Activated effector memory CD4-positive, alpha-beta T cell treated with Interleukin-2 at 50 U/mL for 16 hours (primary cell): ENCODE measurements at regions not wholly inside any gene's neighbourhood (a gene's known extent, or its start where the extent isn't known, plus 50 kb on each side); places are given as distances from the start of the nearest gene placed in this dataset.

Experiments used
- DNase-seq: peaks from one replicate; pipeline ENCODE4 v3.0.0-alpha.2; 2020

DNA sequence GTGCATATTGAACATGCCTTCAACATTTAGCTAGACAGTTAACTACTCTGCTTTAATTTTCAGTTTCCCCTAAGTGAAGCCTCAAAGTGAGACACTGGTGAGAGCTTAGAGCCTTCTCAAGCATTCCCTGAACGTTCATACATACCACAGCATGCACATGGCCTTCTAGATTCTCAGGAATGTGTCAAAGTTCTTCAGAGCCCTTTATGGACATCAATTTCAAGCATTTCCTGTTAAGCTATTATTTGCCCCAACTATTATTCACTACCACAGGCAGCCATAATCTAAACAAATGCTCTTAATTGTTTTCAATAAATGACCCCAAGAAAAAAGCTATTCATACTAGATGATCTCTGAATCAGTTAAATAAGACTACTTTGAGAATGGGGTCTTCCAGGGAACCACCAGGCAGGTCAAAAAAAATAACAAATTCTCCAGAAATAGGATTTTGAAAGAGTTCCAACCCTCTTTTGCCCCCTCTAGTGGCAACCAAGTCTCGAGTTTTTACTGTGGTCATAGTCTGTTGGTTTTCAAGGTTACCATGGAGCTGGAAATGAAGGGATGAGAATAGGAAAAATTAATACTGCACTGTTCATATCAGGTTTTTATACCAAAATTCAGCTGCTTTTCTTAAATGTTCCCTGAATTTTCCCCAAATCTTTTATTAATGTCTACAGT, 235.4 kb downstream of the RAB28 start:
- DNase-seq: no peak

DNA sequence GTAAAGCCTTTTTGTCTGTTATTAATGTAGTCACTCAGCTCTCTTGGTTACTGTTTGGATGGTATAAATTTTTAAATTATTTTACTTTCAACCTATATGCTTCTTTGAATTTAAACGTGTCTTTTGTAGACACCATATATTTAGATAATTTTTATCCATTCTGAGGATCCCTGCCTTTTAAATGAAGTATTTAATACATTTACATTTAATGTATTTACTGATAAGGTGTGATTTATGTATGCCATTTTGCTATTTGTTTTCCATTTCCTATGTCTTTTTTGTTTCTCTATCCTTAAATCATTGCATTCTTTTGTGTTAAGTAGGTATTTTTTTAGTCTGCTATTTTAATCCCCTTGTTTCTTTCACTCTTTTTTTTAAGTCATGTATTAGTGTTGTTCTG, 238.0 kb downstream of the RAB28 start:
- DNase-seq: no peak

DNA sequence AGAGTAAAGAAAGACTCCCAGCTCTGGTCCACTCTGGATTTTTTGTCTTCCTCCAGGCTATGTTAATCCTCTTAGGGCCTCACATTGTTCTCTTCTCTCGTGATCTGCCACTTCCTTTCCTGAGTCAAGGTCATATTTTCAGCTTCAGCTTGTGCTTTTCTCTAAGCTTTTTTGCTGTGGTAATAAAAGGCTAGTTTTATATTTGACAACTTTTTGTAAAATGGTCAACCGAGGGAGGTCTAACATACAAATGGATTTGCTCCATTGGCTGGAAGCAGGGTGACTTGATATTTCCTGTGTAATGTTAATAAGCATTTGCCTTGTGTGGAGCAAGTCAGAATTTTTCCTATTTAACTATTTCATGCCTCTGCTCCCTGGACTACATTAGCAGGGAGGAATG, 239.7 kb downstream of the RAB28 start:
- no peak for DNase-seq

DNA sequence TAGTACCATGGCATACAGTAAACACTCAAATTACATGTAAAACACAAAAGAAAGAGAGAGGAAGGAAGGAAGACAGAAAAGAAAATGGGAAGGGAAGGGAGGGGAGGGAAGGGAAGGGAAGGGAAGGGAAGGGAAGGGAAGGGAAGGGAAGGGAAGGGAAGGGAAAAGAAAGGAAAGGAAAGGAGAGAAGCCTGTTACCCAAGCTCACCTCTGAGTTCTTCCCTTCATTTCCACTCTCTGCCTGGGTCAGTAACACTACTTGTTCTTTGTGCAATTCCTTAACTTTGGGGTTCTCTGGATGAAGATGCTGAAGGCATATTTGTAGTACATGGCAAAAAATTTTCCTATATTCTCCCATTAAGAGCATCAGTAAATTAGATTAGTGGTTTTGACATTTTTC, 241.0 kb downstream of the RAB28 start:
- no peak for DNase-seq

DNA sequence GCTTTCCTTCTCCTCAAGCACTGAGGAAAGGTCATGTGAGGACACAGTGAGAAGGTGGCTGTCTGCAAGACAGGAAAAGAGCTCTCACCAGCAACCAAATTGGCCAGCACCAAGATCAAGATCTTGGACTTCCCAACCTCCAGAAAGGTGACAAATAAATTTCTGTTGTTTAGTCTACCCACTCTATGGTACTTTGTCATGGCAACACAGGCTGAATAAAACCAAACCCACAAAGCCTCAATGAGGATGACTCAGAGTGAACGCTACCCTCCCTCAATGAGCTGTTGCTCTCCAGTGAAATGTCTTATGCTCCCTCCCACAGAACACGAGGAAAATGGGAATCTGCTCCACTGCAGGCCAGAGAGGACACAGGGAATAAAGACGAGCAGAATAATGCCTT, 244.1 kb downstream of the RAB28 start:
- no peak for DNase-seq

DNA sequence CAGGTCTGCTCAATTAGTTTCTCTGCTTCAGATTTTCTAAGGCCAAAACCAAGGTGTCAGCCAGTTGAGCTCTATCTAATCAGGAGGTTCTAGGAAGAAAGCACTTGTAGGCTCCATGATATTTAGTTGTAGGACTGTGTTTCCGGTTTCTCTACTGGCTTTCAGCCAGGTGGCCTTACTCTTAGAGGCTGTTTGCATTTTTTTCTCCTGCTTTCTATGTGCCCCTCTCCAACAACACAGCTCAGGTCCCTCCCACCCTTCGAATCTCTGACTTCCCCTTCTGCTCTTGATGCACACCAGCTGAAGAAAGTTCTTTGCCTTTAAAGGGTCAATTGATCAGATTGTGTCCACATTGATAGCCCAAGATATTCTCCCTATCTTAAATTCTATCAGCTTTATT, 245.2 kb downstream of the RAB28 start:
- DNase-seq: no peak

DNA sequence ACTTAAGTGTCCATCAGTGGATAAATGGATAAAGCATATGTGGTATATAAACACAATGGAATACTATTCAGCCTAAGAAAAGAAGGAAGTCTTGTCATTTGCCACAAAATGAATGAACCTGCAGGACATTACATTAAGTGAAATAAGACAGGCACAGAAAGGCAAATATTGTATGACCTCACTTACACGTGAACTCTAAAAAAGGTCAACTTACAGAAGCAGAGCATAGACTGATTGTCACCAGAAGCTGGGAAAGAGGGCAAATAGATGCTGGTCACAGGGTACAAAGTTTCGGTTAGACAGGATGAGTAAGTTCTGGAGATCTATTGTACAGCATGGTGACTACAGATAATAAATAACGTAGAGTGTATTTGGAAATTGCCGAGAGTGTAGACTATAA, 247.7 kb downstream of the RAB28 start:
- no peak for DNase-seq

DNA sequence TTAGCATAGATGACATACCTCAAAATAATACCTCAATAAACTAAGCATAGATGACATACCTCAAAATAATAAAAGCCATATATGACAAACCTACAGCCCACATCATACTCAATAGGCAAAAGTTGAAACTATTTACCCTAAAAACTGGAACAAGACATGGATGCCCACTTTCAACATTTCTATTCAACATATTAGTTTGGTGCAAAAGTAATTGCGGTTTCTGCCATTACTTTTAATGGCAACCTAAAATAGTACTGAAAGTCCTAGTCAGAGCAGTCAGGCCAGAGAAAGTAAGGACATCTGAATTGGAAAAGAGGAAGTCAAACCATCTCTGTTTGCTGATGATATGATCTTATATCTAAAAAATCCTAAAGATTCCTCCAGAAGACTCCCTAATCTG, 250.4 kb downstream of the RAB28 start:
- DNase-seq: no peak

DNA sequence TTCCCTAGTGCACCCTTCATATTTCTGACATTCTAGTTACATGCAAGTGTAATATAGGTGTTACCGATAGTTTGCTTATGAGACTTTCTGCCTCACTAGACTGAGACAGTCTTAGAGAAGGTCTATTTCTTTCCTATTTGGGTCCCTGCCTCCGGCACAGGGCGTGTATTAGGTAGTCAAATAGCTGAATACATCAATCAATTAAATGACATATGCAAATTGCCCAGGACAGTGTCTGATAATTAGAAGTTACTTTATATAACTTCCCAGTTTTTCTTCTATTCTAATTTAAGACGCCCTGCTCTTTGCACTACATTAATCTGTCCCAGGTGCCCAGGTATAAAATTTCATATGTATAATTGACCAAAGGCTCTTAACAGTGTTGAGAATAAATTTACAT, 264.2 kb downstream of the RAB28 start:
- no peak for DNase-seq

DNA sequence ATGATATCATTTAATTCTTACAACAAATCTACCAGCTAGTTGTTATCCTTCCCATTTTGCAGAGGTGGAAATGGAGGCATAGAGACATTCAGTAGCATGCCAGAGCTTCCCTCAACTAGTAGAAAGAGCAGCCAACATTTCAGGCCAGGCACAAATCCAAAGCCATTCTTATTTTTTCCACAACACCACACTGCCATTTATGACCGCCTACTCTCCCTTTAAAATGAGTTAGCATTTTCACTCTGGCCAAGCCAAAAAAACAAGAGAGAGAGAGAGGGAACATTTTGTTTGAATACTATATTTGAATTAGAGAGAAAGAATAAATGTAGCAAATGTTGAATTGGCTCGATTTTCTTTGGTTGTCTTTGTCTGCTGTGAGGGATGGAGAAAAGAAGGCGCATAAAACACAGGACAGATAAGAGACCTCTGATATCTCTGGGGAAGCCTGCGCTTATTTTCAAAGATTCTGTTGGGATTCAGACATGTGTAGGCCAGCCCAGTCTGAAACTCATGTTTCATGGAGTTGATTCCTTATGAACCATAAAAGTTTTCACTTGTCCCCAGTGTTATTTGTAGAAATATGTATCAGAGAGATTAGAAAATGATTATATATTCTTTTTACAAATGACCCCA, 265.7 kb downstream of the RAB28 start:
- no peak for DNase-seq

DNA sequence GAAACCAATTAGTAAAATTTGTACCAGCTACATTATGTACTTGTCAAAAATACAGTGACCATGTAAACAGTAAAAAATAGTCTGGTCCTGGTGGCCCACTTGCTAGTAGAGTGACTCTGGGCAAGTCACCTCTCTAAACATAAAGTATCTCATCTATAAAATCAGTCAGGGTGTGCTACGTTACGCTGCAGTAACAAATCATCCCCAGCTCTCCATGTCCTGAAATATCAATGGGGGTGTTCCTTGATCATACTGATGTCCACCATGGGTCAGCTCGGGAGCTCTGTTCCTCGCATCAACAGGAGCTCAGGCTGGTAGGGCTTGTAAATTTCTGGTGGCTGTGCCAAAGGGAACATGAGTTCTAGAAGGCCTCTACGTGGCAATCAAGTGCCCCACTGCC, 268.6 kb downstream of the RAB28 start:
- no peak for DNase-seq

DNA sequence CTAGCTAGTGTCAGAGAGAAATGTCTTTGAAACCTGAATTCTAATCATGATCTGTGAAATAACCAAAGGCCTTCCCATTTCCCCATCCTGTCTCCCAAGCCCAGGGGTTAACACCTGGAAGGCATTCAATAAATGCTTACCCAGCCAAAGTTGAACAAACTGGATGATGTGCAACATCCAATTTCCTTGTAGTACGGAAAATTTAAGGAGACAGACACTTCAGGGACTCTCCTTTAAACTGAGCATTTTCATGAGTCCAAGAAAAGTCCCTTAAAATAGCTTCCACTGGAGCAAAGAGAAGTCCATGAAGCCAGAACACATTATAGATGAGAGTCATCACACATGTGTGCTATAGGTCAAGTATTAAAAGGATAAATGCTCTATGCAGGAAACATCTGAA, 271.2 kb downstream of the RAB28 start:
- DNase-seq: no peak

DNA sequence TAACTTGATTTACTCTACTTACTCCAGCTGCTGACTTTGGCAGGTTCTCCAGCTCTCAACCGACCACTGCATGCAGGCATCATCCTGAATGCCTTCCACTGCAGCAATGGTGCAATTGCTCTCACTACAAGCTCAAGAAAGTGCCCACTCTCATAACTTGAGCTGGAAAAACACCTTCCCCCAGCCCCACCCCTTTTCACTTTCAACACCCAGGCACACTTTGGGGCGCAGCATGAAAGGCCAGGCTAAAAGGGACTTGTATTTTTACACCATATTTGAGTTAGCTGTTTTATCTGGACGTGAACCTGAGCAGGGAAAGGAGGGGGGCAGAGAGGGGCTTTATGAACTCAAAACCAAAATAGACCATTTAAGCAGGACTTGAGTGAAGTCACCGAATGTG, 274.5 kb downstream of the RAB28 start:
- DNase-seq: no peak

DNA sequence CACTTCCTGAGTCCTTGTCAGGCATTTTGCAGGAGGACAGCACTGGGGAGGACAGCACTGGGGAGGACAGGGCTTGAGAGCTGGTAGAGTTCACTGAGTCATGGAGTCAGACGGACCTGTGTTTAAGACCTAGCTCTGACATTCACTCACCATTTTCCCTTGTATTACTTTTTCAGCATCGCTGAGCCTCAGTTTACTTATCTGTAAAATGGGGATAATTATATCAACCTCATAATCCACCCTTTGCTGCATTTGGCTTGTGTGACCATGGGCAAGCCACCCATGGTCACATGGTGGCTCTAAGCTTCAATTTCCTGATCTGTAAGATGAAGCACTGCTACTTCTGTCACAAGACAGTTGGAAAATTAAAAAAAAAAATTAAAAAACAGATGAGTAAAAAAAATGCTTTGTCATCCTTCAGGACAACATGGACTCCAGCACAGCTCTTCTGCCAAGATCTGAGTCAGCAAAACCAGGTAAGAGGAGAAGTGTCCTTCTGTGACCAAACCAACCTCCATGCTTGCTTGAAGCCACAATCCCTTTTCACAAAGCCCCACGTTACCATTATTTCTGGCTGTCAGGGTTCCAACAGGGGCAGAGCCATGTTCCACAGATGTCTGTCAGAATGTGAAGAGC, 275.5 kb downstream of the RAB28 start:
- DNase-seq: no peak

DNA sequence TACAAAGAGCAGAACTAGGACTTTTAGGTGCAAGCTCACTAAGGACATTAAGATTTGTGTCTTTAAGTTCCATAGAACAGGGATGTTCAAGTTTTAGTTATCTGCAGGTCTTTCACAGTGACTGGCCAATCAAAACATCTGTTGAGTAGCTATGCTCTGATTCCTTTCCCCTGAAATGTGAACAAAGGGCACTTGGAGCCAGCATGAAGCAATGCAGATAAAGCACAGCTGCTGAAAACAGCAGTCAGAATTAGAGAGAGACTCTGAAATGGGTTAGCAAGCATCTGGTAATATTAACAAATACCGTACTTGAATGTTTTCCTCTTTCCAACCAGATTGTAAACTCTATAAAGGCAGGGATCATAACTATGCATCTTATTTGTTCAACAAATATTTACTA, 276.9 kb downstream of the RAB28 start:
- DNase-seq: no peak

DNA sequence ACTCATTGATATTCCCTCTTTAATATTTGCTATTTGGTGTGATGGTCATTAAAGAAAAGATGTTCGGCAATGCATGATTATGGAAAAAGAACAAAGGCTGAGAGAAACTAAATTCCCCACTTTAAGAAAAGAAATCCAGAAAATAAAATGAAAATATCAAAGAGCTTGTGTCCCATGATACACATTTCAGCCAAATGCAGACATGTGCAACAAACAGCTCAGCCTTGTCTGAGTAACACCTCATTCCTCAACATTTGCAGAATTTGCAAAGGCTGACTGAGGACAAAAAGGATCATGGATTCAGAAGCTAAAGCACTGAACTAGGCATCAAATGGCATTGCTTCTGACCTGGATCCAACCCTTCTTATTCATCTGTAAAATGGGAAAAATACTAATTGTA, 281.0 kb downstream of the RAB28 start:
- no peak for DNase-seq

DNA sequence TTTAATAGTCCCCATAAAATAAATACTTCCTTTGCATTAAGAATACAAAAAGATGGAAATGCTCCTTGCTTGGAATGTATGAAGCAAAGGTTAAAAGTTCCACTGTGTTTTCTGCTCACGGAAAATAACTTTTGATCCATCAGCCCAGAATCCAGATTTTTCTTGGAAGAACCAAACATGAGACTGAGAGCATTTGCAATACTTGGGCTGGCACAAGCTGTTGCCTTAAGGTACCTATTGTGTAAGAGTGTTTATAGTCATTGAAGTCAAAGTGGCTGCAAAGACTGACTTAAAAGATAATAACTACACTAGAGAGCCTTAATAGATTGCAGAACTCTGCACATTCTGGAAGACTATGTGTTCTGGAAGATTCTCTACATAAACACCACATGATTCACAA, 281.4 kb downstream of the RAB28 start:
- no peak for DNase-seq

DNA sequence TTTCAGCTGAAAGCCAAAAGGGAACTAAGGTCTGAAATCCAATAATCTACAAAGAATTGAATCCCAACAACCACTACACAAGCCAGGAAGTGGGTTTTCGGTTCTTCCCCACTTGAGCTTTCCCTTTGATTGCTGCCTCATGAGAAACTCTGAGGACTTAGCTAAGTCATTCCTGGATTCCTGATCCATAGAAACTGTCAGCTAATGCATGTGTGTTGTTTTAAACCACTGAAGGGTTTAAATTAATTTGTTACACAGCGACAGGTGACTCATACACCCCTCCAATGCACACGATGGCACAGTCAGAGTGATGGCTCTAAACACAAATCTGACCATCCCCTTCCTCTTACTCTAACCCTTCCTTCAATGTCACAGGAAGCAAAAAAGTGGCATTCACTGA, 282.9 kb downstream of the RAB28 start:
- DNase-seq: no peak

DNA sequence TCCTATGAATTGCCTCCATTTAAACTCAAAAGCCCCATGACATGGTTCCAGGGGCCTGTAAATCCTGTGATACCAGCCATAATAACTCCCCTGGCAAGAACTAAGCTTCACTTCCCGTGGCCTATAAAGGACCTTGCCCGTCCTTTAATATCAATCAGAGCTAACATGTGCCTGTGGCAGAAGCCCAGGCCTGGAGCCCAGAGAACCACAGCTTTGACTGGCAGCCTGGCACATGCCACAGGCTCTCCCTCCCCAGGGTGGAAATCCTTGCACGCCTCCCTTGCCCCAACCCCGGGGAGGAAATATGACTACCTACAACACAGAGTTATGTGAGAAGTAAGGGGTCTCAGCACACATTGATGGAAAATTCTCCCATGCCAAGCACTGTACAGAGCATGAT, 287.4 kb downstream of the RAB28 start:
- DNase-seq: no peak

DNA sequence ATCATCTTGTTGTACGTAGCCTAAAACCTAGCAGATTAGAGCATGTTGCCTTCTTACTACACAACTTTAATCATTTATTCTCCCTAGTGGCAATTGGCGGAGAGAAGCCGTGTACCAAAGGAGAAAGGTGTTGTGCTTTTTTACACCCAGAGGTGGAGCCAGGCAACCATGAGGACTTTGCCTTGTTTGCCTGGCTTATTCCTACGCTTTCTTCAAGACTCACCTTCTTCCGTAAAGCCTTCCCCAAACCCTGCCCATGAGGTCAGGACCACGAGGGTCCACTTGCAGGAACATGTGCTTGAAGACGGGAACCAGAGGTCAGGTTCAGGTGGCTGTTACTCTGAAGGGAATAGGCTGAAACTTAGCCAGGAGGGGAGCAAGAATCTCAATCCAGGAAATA, 290.5 kb downstream of the RAB28 start:
- no peak for DNase-seq

DNA sequence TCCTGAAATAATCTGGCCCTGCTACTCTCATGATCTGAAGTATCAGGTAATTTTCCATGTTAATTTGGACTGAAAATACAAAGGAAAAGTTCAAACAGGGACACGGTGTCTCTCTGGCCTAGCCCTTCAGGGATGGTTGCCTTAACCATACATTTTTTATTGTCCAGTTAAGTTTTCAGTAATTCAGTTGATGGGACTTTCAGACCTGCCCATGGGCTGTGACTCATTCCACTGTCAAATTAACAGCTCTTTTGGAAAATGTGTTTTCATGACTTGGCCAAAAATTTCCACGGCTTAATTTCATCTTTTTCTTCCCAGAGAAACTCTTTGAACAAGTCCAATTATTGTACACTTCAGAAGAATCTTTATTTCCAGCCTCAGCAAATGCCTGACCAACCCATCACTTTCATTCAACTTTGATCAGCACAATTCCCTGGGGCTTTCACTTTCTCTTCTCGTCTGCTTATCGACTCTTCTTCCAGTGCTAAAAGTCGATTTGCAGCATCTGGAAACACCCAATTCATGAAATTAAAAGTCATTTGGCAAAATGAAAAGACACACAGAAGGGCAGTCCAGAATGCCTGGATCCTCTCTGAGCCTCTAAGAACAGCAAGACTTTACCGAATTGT, 293.9 kb downstream of the RAB28 start:
- DNase-seq: no peak

DNA sequence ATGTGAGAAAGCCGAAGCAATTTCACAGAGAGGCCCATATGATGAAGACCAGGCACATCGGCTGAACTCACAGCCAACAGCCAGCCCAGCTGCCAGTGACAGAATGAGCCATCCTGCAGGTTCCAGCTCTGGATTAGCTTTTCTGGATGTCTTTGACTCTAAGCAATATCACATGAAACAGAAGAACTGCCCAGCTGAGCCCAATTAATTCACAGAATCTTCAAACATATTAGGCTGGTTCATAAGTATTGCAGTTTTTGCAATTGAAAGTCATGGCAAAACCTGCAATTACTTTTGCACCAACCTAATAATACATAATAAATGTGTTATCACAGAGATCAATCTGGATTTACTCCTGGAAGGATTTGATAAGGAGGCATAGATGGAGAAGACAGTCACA, 299.9 kb downstream of the RAB28 start:
- DNase-seq: no peak

DNA sequence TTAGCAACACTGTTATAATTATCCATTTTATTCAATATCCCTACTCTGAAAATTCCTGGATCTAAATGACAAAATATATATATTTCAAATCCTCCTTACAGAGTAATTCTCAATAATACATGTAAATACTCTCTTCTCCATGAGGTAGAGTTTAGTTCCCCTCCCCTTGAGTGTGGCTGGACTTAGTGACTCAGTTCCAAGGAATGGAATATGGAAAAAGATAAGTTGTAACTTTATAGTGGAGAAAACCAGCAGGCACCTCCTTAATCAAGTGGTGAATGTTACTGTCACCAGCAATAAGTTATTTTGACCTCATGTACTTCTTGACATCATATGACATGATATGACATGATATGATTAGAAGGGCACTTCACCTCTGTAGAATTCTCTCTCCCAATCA, 302.0 kb downstream of the RAB28 start:
- no peak for DNase-seq

DNA sequence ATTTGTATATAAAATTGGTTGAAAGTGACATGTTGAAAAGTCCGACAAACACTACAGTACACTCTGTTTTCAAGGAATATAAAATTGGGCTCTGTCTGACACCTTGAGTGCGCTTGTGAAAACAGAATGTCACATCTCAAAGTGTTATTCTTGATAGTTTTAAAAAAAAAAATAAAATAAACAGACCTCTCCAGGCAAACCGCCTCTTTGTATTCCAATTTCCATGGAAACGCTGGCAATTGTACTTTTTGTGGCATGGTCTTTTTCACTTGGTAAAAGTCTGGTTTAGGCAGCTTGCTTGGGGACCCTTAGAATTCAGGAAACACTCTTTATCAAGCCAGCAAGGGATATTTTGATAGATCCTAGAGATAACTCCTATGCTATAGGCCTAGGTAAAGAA, 302.5 kb downstream of the RAB28 start:
- no peak for DNase-seq
